H1 (cell line): ENCODE measurements at regions not wholly inside any gene's neighbourhood (a gene's known extent, or its start where the extent isn't known, plus 50 kb on each side); places are given as distances from the start of the nearest gene placed in this dataset.

Source experiments
- CTCF ChIA-PET: fragments of 300-600 bp; sonication (Branson Sonifier 250); formaldehyde crosslinking; loops from one replicate; lab custom pipeline; 2021; ENCODE audit not compliant: partially characterized antibody; lab: Charles Lee
- POLR2A ChIA-PET: fragments of 300-600 bp; sonication (Branson Sonifier 250); formaldehyde crosslinking; loops from one replicate; lab custom pipeline; 2021; ENCODE audit warnings: inconsistent platforms; ENCODE audit not compliant: partially characterized antibody; lab: Charles Lee
- DNase-seq, 2 experiments: peaks; one replicate each; pipeline versions ENCODE4 v3.0.0 to v3.0.0-alpha.2; 2010 to 2022; ENCODE audit warnings: low spot score in 2 of 2, low read depth in 1 of 2, mixed read lengths in 1 of 2
- FAIRE-seq: peaks from 2 replicates; lab custom pipeline; 2011; peaks lifted over from hg19 to GRCh38; lab: Jason Lieb, UNC
- H2AFZ ChIP-seq: 2 replicates; pipeline ENCODE4 v1.8.1; 2012; ENCODE audit warnings: low read length, inconsistent platforms
- H2AK5ac ChIP-seq: 2 replicates; pipeline ENCODE4 v1.6.1; 2013; ENCODE audit warnings: low read depth, low read length
- H2BK120ac ChIP-seq: replicated peaks from 2 replicates; pipeline ENCODE3; 2013; ENCODE audit warnings: low read depth, low read length, inconsistent platforms
- H2BK12ac ChIP-seq: 2 replicates; pipeline ENCODE4 v1.6.1; 2013; ENCODE audit warnings: low read depth, low read length
- H2BK15ac ChIP-seq: 2 replicates; pipeline ENCODE4 v1.6.1; 2013; ENCODE audit warnings: low read length
- H2BK20ac ChIP-seq: 2 replicates; pipeline ENCODE4 v1.6.1; 2013; ENCODE audit warnings: low read length
- H2BK5ac ChIP-seq: 2 replicates; pipeline ENCODE4 v1.6.1; 2013; ENCODE audit warnings: low read depth, low read length
- H3K14ac ChIP-seq: 2 replicates; pipeline ENCODE4 v1.6.1; 2013; ENCODE audit warnings: inconsistent platforms; ENCODE audit not compliant: insufficient read length
- H3K18ac ChIP-seq: 2 replicates; pipeline ENCODE4 v1.6.1; 2013; ENCODE audit warnings: low read length; ENCODE audit errors: extremely low read depth
- H3K23ac ChIP-seq: 2 replicates; pipeline ENCODE4 v1.6.1; 2013; ENCODE audit warnings: inconsistent platforms; ENCODE audit not compliant: insufficient read length
- H3K23me2 ChIP-seq: 2 replicates; pipeline ENCODE4 v1.6.1; 2013; ENCODE audit warnings: low read depth, low read length
- H3K27ac ChIP-seq: 2 replicates; pipeline ENCODE4 v1.6.1; 2011; ENCODE audit warnings: low read depth, low read length, inconsistent platforms
- H3K27me3 ChIP-seq, 4 experiments: replicated peaks in 1 of 4; 1 replicate in 1 of 4; 2 replicates in 3 of 4; pipeline versions ENCODE4 v1.6.1 to v1.8.1; 2011 to 2013; ENCODE audit warnings: low read length in 3 of 4, mild to moderate bottlenecking in 3 of 4, inconsistent platforms in 2 of 4, mixed read lengths in 2 of 4, moderate library complexity in 1 of 4; ENCODE audit not compliant: control insufficient read depth in 3 of 4, insufficient read depth in 3 of 4; ENCODE audit errors: extremely low read depth in 1 of 4
- H3K36me3 ChIP-seq, 4 experiments: 2 replicates each; pipeline versions ENCODE4 v1.6.1 to v1.8.1; 2011 to 2013; ENCODE audit warnings: mild to moderate bottlenecking in 4 of 4, low read length in 3 of 4, moderate library complexity in 2 of 4, control low read depth in 1 of 4, inconsistent platforms in 1 of 4; ENCODE audit not compliant: insufficient read depth in 4 of 4, control insufficient read depth in 2 of 4
- H3K4ac ChIP-seq: replicated peaks from 2 replicates; pipeline ENCODE3; 2013; ENCODE audit warnings: low read length, low read depth, mixed read lengths, inconsistent platforms; ENCODE audit not compliant: insufficient read length
- H3K4me1 ChIP-seq, 4 experiments: replicated peaks in 1 of 4; 1 replicate in 1 of 4; 2 replicates in 3 of 4; pipeline versions ENCODE4 v1.6.1 to v1.8.1; 2011 to 2013; ENCODE audit warnings: low read length in 3 of 4, inconsistent platforms in 2 of 4, mixed read lengths in 1 of 4; ENCODE audit not compliant: insufficient read depth in 4 of 4, control insufficient read depth in 3 of 4
- H3K4me2 ChIP-seq, 2 experiments: 2 replicates each; pipeline versions ENCODE4 v1.6.1 to v1.8.1; 2011 to 2013; ENCODE audit warnings: low read depth in 2 of 2, low read length in 2 of 2, control low read depth in 1 of 2, inconsistent platforms in 1 of 2, mild to moderate bottlenecking in 1 of 2; ENCODE audit not compliant: insufficient read depth in 1 of 2
- H3K4me3 ChIP-seq, 4 experiments: fragments of 200-600, 300-600 bp in 1 of 4; sonication (generic), shearing (Covaris generic), sonication (Bioruptor Twin) in 1 of 4; 2 replicates each; pipeline versions ENCODE4 v1.5.1 to v1.8.1; 2011 to 2016; ENCODE audit warnings: low read length in 4 of 4, low read depth in 3 of 4, control low read depth in 2 of 4, inconsistent platforms in 2 of 4, mild to moderate bottlenecking in 2 of 4, mixed read lengths in 1 of 4, moderate library complexity in 1 of 4; ENCODE audit not compliant: insufficient read depth in 2 of 4; ENCODE audit errors: extremely low read depth in 1 of 4
- H3K56ac ChIP-seq: replicated peaks from 2 replicates; pipeline ENCODE3; 2013; ENCODE audit warnings: low read depth, mild to moderate bottlenecking, mixed read lengths, low read length, inconsistent platforms; ENCODE audit not compliant: insufficient read length
- H3K79me1 ChIP-seq: 2 replicates; pipeline ENCODE4 v1.6.1; 2013; ENCODE audit warnings: low read depth, low read length, control low read depth
- H3K79me2 ChIP-seq, 2 experiments: 2 replicates each; pipeline versions ENCODE4 v1.6.1 to v1.8.1; 2012 to 2013; ENCODE audit warnings: low read length in 2 of 2, mild to moderate bottlenecking in 2 of 2, inconsistent platforms in 1 of 2; ENCODE audit not compliant: insufficient read depth in 2 of 2, control insufficient read depth in 1 of 2
- H3K9ac ChIP-seq, 4 experiments: replicated peaks in 1 of 4; 1 replicate in 1 of 4; 2 replicates in 3 of 4; pipeline versions ENCODE4 v1.6.1 to v1.8.1; 2011 to 2013; ENCODE audit warnings: low read depth in 3 of 4, low read length in 3 of 4, control low read depth in 2 of 4, mild to moderate bottlenecking in 2 of 4, moderate library complexity in 2 of 4, inconsistent platforms in 1 of 4; ENCODE audit errors: extremely low read depth in 1 of 4
- H3K9me3 ChIP-seq, 2 experiments: 2 replicates each; pipeline versions ENCODE4 v1.6.1 to v1.8.1; 2012 to 2013; ENCODE audit warnings: mild to moderate bottlenecking in 2 of 2, moderate library complexity in 2 of 2, control low read depth in 1 of 2, inconsistent platforms in 1 of 2, low read depth in 1 of 2, low read length in 1 of 2, mixed read lengths in 1 of 2; ENCODE audit not compliant: insufficient read depth in 2 of 2
- H4K20me1 ChIP-seq, 2 experiments: replicated peaks in 1 of 2; 2 replicates each; pipeline versions ENCODE3 to v1.8.1; 2011 to 2013; ENCODE audit warnings: inconsistent platforms in 2 of 2, low read length in 2 of 2, mild to moderate bottlenecking in 1 of 2; ENCODE audit not compliant: insufficient read depth in 2 of 2, control insufficient read depth in 1 of 2
- H4K5ac ChIP-seq: 2 replicates; pipeline ENCODE4 v1.6.1; 2013; ENCODE audit warnings: low read length, low read depth, mixed read lengths, inconsistent platforms; ENCODE audit not compliant: insufficient read length
- H4K8ac ChIP-seq: 2 replicates; pipeline ENCODE4 v1.8.0; 2013; ENCODE audit warnings: mild to moderate bottlenecking, moderate library complexity, low read length, inconsistent platforms; ENCODE audit not compliant: insufficient read depth; ENCODE audit errors: extremely low read depth
- H4K91ac ChIP-seq: replicated peaks from 2 replicates; pipeline ENCODE3; 2013; ENCODE audit warnings: low read length, mixed read lengths, inconsistent platforms; ENCODE audit not compliant: insufficient read length
- EGR1 ChIP-seq: IDR thresholded peaks from 2 replicates; pipeline ENCODE4 v1.6.1; 2011; ENCODE audit warnings: low read depth, low read length, borderline replicate concordance
- SIN3A ChIP-seq, 2 experiments: IDR thresholded peaks in 1 of 2; conservative IDR thresholded peaks in 1 of 2; 2 replicates each; pipeline ENCODE4 v1.6.1; 2011 to 2012; ENCODE audit warnings: low read length in 2 of 2, improper control_type of control experiment in 1 of 2, low read depth in 1 of 2, mild to moderate bottlenecking in 1 of 2
- SP2 ChIP-seq: IDR thresholded peaks from 2 replicates; pipeline ENCODE4 v1.6.1; 2012; ENCODE audit warnings: mild to moderate bottlenecking, low read length, inconsistent platforms
- TEAD4 ChIP-seq: IDR thresholded peaks from 2 replicates; pipeline ENCODE4 v1.6.1; 2012; ENCODE audit warnings: low read depth, low read length, inconsistent platforms, mixed read lengths
- WGBS, 2 experiments: shearing (Covaris generic) in 1 of 2; methylation state at CpG; one replicate each; pipeline versions ENCODE4 v1.1.6 to v1.1.7; 2013 to 2015; ENCODE audit warnings: low lambda C conversion rate in 2 of 2, mixed read lengths in 2 of 2, inconsistent platforms in 1 of 2, low coverage in 1 of 2, missing lambda C conversion rate in 1 of 2; ENCODE audit not compliant: insufficient replicate concordance in 2 of 2, insufficient coverage in 1 of 2, insufficient read length in 1 of 2; ENCODE audit errors: extremely low coverage in 1 of 2, missing lambda C conversion rate in 1 of 2; 5-methylcytosine and 5-hydroxymethylcytosine counted together

DNA sequence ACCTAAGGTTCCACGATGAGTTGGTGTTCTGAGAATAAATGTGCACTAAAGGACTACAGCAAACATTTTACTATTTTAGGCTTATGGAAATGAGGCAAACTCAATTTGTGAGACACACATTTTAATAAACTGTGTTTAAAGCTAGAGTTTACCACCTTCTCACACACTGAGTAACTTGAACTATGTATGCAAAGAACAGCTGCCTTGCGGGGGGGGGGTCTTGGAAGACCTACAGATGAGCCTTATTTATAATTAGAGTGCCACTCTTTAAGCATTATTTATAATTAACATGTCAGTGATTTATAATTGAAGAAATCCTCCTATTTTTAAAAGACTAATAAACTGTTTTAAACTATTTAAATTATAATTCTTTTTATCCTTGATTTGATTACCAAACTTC, 300.4 kb downstream of the DLEU7 start:
- Histone ChIP-seq H3K23ac (no peak overlapping the region), H3K4me2 (no peak overlapping the region), H3K4ac (no peak overlapping the region), H3K4me1 (peaks cover 0 to 5% (median 2%) of the 10 kb centered on the region in 4 experiments; a peak in 3 of 7 replicates), H2BK120ac (no peak overlapping the region), H2BK12ac (no peak overlapping the region), H3K79me2 (no peaks in the 10 kb centered on the region), H3K56ac (no peak overlapping the region), H3K36me3 (no peaks in the 10 kb centered on the region), H3K27me3 (no peaks in the 10 kb centered on the region), H3K79me1 (no peaks in the 10 kb centered on the region), H3K27ac (no peak overlapping the region), H2BK5ac (no peak overlapping the region), H2BK15ac (no peak overlapping the region), H4K20me1 (no peaks in the 10 kb centered on the region), H3K9ac (no peak overlapping the region), H3K4me3 (no peak overlapping the region), H3K18ac (no peak overlapping the region), H4K91ac (no peak overlapping the region), H2AK5ac (no peak overlapping the region), H4K5ac (no peak overlapping the region), H2BK20ac (no peak overlapping the region), H4K8ac (no peak overlapping the region), H3K9me3 (no peaks in the 10 kb centered on the region), H2AFZ (no peak overlapping the region), H3K23me2 (no peaks in the 10 kb centered on the region), H3K14ac (no peak overlapping the region)
- WGBS, 2 experiments, result 78% methylated on average over 2 of the region's 2 CpGs; no CpG with 5 or more reads in 1 of the 2 experiments
- ChIA-PET POLR2A (no interaction called here), CTCF (interaction anchor here (0.6 to 1.7 kb wide), 2 partner anchors 8 to 240 kb away, joined by 4 to 5 read pairs; no protein-coding TSS in a partner anchor)
- TF ChIP-seq SP2 (no peak), EGR1 (no peak), TEAD4 (no peak), SIN3A (conservative IDR thresholded peaks at IDR 0.05 in 1 of 2, IDR thresholded peaks at IDR 0.05 in 1 of 2; ENCODE audit: low read depth in 1 of 2, low read length in 2 of 2) (no peak)
- DNase-seq, result no peak
- no peak for FAIRE-seq
